Loucy (cell line): ENCODE measurements at regions not wholly inside any gene's neighbourhood (a gene's known extent, or its start where the extent isn't known, plus 50 kb on each side); places are given as distances from the start of the nearest gene placed in this dataset.

Source experiments
- H2AFZ ChIP-seq: fragments of 200-600 bp; sonication (generic); 2 replicates; pipeline ENCODE4 v1.6.0; 2016; ENCODE audit warnings: antibody characterized with exemption, mild to moderate bottlenecking, low read length, moderate library complexity
- H3F3A ChIP-seq: fragments of 200-600 bp; 2 replicates; pipeline ENCODE4 v1.6.0; 2016; ENCODE audit warnings: antibody characterized with exemption, low read depth, mild to moderate bottlenecking
- H3K27me3 ChIP-seq: fragments of 200-600 bp; sonication (generic); 2 replicates; pipeline ENCODE4 v1.6.1; 2014; ENCODE audit warnings: low read length, mild to moderate bottlenecking; ENCODE audit not compliant: insufficient read depth, poor library complexity, severe bottlenecking
- H3K36me3 ChIP-seq: fragments of 200-600 bp; sonication (generic); 2 replicates; pipeline ENCODE4 v1.6.1; 2016; ENCODE audit warnings: low read length; ENCODE audit not compliant: insufficient read depth
- H3K4me1 ChIP-seq: fragments of 200-600 bp; sonication (generic); 2 replicates; pipeline ENCODE4 v1.5.1; 2014; ENCODE audit warnings: low read length, mild to moderate bottlenecking; ENCODE audit not compliant: insufficient read depth, poor library complexity, severe bottlenecking
- H3K4me2 ChIP-seq: fragments of 200-600 bp; sonication (generic); 2 replicates; pipeline ENCODE4 v1.6.0; 2014; ENCODE audit warnings: antibody characterized with exemption, low read length, low read depth, mild to moderate bottlenecking; ENCODE audit not compliant: poor library complexity, severe bottlenecking
- H3K4me3 ChIP-seq: fragments of 200-600 bp; sonication (generic); 2 replicates; pipeline ENCODE4 v1.5.1; 2014; ENCODE audit warnings: low read length, mild to moderate bottlenecking, mixed read lengths; ENCODE audit not compliant: poor library complexity, severe bottlenecking
- H3K79me2 ChIP-seq: fragments of 200-600 bp; sonication (generic); 2 replicates; pipeline ENCODE4 v1.6.1; 2014; ENCODE audit warnings: low read length; ENCODE audit not compliant: insufficient read depth
- H3K9ac ChIP-seq: fragments of 200-600 bp; sonication (generic); 2 replicates; pipeline ENCODE4 v1.6.0; 2014; ENCODE audit warnings: mild to moderate bottlenecking, low read depth, low read length, moderate library complexity; ENCODE audit not compliant: poor library complexity, severe bottlenecking
- H3K9me2 ChIP-seq: fragments of 200-600 bp; sonication (generic); replicated peaks from 2 replicates; pipeline ENCODE4 v1.6.1; 2016; ENCODE audit warnings: low read depth, low read length, mixed read lengths
- H3K9me3 ChIP-seq: fragments of 200-600 bp; sonication (generic); 2 replicates; pipeline ENCODE4 v1.6.1; 2014; ENCODE audit warnings: mild to moderate bottlenecking, antibody characterized with exemption, low read length, low read depth; ENCODE audit not compliant: insufficient read depth
- H4K20me1 ChIP-seq: fragments of 200-600 bp; sonication (generic); 2 replicates; pipeline ENCODE4 v1.6.0; 2014; ENCODE audit warnings: antibody characterized with exemption, low read length, mild to moderate bottlenecking; ENCODE audit not compliant: insufficient read depth, poor library complexity, severe bottlenecking
- CTCF ChIP-seq: fragments of 200-600 bp; sonication (generic); conservative IDR thresholded peaks from 2 replicates; pipeline ENCODE4 v1.5.1; 2014; ENCODE audit warnings: mild to moderate bottlenecking, antibody characterized with exemption, low read length
- EZH2phosphoT487 ChIP-seq: fragments of 200-600 bp; IDR thresholded peaks from 2 replicates; pipeline ENCODE4 v1.6.1; 2018; ENCODE audit warnings: antibody characterized with exemption, mild to moderate bottlenecking, moderate library complexity, borderline replicate concordance

- Histone ChIP-seq H3K36me3 (no peaks in the 10 kb centered on the region), H3K9me2 (no peaks in the 10 kb centered on the region), H3K9ac (no peak overlapping the region), H3K4me3 (no peak overlapping the region), H2AFZ (no peak overlapping the region), H3K79me2 (no peaks in the 10 kb centered on the region), H3F3A (no peaks in the 10 kb centered on the region), H3K4me2 (no peak overlapping the region), H3K9me3 (no peaks in the 10 kb centered on the region), H3K4me1 (peaks cover 3% of the 10 kb centered on the region), H4K20me1 (no peaks in the 10 kb centered on the region), H3K27me3 (no peaks in the 10 kb centered on the region)
- TF ChIP-seq EZH2phosphoT487 (no peak), CTCF (no peak)
Observed at GRCh38 chrX:69015564-69016292, 149.5 kb downstream of the PJA1 start.

GRCh38 chrX:69015156-69015555, 150.1 kb downstream of the PJA1 start:
- TF ChIP-seq CTCF: no peak
- no peak for TF ChIP-seq EZH2phosphoT487
- H4K20me1 ChIP-seq: no peaks in the 10 kb centered on the region
- no peaks in the 10 kb centered on the region for H3K9me3 ChIP-seq
- no peak overlapping the region for H3K4me3 ChIP-seq
- no peaks in the 10 kb centered on the region for H3K27me3 ChIP-seq
- H3K4me2 ChIP-seq: no peak overlapping the region
- no peaks in the 10 kb centered on the region for H3K9me2 ChIP-seq
- no peaks in the 10 kb centered on the region for H3K79me2 ChIP-seq
- H2AFZ ChIP-seq: no peak overlapping the region
- no peaks in the 10 kb centered on the region for H3K36me3 ChIP-seq
- no peak overlapping the region for H3K9ac ChIP-seq
- H3F3A ChIP-seq: no peaks in the 10 kb centered on the region
- peaks cover 3% of the 10 kb centered on the region for H3K4me1 ChIP-seq

DNA sequence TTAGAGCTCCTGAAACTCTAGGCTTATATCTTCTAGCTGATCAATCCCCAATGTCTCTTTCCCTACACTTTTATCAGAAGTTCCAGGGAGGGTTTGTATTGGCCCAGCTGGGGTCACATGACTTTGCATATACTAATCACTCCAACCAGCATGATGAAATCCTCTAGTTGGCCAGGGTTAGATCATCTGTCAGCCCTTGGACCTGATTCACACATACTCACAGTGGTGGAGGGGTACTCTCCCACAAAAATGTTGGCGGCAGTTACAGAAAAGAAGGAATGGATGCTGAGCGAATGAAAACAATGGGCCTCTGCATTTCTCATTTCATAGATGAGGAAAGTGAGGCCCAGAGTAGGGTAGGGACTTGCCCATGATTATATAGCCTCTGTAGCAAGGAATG, 151.1 kb downstream of the PJA1 start:
- Histone ChIP-seq H4K20me1 (no peaks in the 10 kb centered on the region), H3F3A (no peaks in the 10 kb centered on the region), H3K9ac (no peak overlapping the region), H3K4me1 (no peaks in the 10 kb centered on the region), H3K79me2 (no peaks in the 10 kb centered on the region), H3K4me3 (no peak overlapping the region), H3K36me3 (no peaks in the 10 kb centered on the region), H2AFZ (no peak overlapping the region), H3K9me2 (no peaks in the 10 kb centered on the region), H3K4me2 (no peak overlapping the region), H3K27me3 (no peaks in the 10 kb centered on the region), H3K9me3 (no peaks in the 10 kb centered on the region)
- TF ChIP-seq CTCF (no peak), EZH2phosphoT487 (no peak)
